ENCODE measurements at regions not wholly inside any gene's neighbourhood (a gene's known extent, or its start where the extent isn't known, plus 50 kb on each side); places are given as distances from the start of the nearest gene placed in this dataset.
"Not testable (repeated sequence)": the region's sequence is repeated elsewhere in the genome, so short reads cannot be mapped to it uniquely, and the experiment has no call there.

GRCh38 chr18:55731594-55732042, 143.6 kb upstream of the TCF4 start:
- in situ Hi-C loops (cut with MboI; ENCODE audit: low pct_unique_long_range_greater_than_20kb, low sequenced_read_pairs, unreplicated experiment) = no loop called here
- DNase-seq (ENCODE audit: low spot score) = no peak
- no peak for TF ChIP-seq CTCF (IDR thresholded peaks at IDR 0.05; ENCODE audit: extremely low read depth, insufficient read depth, missing control alignments)

DNA sequence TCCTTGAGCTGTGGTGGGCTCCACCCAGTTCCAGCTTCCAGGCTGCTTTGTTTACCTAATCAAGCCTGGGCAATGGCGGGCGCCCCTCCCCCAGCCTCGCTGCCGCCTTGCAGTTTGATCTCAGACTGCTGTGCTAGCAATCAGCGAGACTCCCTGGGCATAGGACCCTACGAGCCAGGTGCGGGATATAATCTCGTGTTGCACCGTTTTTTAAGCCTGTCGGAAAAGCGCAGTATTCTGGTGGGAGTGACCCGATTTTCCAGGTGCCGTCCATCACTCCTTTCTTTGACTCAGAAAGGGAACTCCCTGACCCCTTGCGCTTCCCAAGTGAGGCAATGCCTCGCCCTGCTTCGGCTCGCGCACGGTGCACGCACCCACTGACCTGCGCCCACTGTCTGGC, 133.0 kb upstream of the TCF4 start:
- DNase-seq (ENCODE audit: low spot score); in situ Hi-C loops (cut with MboI; ENCODE audit: low pct_unique_long_range_greater_than_20kb, low sequenced_read_pairs, unreplicated experiment): not testable (repeated sequence)

DNA sequence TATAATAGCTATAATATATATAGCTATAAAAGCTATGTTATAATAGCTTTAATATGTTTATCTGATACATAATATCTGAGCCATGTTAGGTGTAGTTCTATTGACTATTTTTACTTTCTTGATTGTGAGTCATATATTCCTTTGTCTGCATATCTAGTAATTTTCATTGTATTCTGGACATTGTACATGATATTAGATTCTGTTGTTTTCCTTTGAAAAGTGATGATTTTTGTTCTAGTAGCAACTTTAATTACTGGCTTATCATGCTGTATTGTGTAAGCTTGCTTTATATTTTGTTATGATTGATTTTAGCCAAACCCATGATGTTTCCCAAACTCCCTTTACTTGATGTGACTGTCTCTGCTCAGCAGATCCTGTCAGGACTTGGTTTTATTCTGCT, 125.7 kb upstream of the TCF4 start:
- no peak for TF ChIP-seq CTCF (IDR thresholded peaks at IDR 0.05; ENCODE audit: extremely low read depth, insufficient read depth, missing control alignments)
- in situ Hi-C loops (cut with MboI; ENCODE audit: low pct_unique_long_range_greater_than_20kb, low sequenced_read_pairs, unreplicated experiment) = no loop called here
- no peak for DNase-seq (ENCODE audit: low spot score)

GRCh38 chr18:55706898-55707297, 118.9 kb upstream of the TCF4 start:
- DNase-seq (ENCODE audit: low spot score) = no peak
- in situ Hi-C loops (cut with MboI; ENCODE audit: low pct_unique_long_range_greater_than_20kb, low sequenced_read_pairs, unreplicated experiment) = no loop called here
- TF ChIP-seq CTCF (IDR thresholded peaks at IDR 0.05; ENCODE audit: extremely low read depth, insufficient read depth, missing control alignments) = no peak

- DNase-seq (ENCODE audit: low spot score) = no peak
- TF ChIP-seq CTCF (IDR thresholded peaks at IDR 0.05; ENCODE audit: extremely low read depth, insufficient read depth, missing control alignments) = no peak
- in situ Hi-C loops (cut with MboI; ENCODE audit: low pct_unique_long_range_greater_than_20kb, low sequenced_read_pairs, unreplicated experiment) = no loop called here
Measured at GRCh38 chr18:55699233-55699765, 111.3 kb upstream of the TCF4 start.

GRCh38 chr18:55696811-55697210, 108.8 kb upstream of the TCF4 start:
- in situ Hi-C loops (cut with MboI; ENCODE audit: low pct_unique_long_range_greater_than_20kb, low sequenced_read_pairs, unreplicated experiment) = no loop called here
- TF ChIP-seq CTCF (IDR thresholded peaks at IDR 0.05; ENCODE audit: extremely low read depth, insufficient read depth, missing control alignments) = no peak
- no peak for DNase-seq (ENCODE audit: low spot score)

- DNase-seq (ENCODE audit: low spot score) = no peak
- TF ChIP-seq CTCF (IDR thresholded peaks at IDR 0.05; ENCODE audit: extremely low read depth, insufficient read depth, missing control alignments) = no peak
- in situ Hi-C loops (cut with MboI; ENCODE audit: low pct_unique_long_range_greater_than_20kb, low sequenced_read_pairs, unreplicated experiment) = no loop called here
Measured at GRCh38 chr18:55695091-55695490, 107.1 kb upstream of the TCF4 start.
